HG02884 (cell line): ENCODE measurements at regions not wholly inside any gene's neighbourhood (a gene's known extent, or its start where the extent isn't known, plus 50 kb on each side); places are given as distances from the start of the nearest gene placed in this dataset.
"Not testable (repeated sequence)": the region's sequence is repeated elsewhere in the genome, so short reads cannot be mapped to it uniquely, and the experiment has no call there.

Experiments
- ATAC-seq: cut with Tn5 transposase; IDR thresholded peaks from one replicate; pipeline ENCODE4 v1.9.1; 2021; ENCODE audit warnings: mild to moderate bottlenecking, moderate library complexity; ENCODE audit not compliant: unreplicated experiment

DNA sequence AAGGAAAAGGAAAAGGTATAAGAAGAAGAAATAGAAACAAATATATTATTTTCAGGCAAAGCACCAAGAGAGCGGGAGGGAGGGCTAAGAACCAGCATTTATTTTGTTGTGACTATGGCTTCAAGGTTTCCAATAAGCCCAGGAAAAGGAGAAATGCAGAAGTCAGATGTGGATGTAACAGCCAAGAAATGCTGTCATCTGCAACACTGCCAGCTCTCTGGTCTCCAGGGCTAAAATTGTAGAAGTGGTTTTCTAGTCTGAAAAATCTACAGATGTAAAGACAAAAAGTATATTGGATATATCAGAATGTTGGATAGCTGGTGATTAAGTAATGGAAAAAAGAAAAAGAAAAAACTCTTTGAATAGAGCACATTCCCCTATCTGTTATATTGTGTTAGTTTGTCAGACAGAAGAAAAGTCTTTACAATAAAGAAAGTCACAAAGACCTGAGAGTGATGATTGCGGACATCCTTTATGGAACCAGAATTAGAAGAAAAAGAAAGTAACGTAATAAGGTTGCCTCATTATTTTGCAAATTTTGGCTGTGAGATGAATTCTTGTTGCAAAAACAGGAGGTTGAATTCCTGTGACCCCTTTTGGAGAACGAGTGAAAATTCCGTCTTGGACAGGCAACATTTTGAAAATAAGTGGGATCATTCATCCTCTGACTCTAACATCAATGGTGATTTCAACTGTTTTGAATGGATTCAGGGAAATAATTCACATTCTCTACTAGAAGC lies 938.1 kb downstream of the TTLL7 start:
- no peak for ATAC-seq

DNA sequence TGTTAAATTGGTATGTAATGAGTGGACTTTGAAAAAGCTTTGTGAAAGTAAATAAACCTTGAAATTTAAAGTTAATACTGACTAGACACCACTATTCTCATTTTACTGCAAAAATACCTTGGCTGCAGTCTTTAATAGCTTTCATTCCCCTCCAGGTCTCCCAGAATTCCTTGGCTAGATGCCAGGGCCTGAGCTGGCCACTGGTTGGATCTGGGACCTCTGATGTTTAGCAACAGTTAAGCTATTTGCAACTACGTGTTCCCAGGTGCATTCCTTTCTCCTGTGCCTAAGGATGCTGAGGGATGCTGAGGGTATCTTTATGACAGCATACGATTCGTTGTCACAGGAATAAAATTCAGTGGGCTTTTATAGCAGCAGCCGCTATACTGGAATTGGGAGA lies 938.7 kb downstream of the TTLL7 start:
- no peak for ATAC-seq

- no peak for ATAC-seq
Measured at GRCh38 chr1:83058327-83058726, 940.6 kb downstream of the TTLL7 start.

DNA sequence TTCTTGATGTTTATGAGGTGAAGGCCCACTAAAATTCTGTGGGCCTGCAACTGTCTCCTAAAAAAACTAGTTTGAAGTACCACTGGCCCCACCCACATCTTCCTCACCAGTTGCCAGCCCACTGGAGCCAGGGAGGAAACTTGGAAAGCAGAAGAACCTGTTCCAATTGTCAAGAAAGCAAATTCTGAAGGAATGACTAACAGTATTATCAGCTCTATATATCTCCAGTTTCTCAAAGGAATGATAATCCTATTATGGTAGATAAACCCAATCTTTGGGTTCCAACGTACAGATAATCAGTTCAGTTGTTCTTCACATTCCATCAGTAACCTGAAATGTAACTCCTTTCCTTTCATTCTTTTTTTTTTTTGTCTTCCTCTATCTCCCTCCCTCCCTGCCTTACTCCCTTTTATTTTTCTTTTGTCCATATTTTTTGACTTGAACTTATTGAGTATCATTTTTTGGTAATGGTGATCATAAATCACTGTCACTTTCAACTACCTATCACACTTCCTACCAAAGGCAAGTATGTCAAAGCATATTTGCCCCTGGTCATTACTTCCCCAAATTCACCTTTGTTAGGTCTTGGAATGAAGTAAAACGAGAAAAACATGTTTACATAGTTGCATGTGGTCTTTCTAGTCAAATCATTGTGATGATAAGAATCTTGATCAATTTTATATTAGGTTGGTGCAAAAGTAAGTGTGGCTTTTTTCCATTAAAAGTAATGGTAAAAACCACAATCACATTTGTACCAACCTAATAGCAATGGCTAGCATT lies 943.4 kb downstream of the TTLL7 start:
- ATAC-seq = no peak

GRCh38 chr1:83053446-83053845 lies 945.5 kb downstream of the TTLL7 start:
- ATAC-seq = no peak

GRCh38 chr1:83052865-83053264 lies 946.1 kb downstream of the TTLL7 start:
- ATAC-seq = no peak

DNA sequence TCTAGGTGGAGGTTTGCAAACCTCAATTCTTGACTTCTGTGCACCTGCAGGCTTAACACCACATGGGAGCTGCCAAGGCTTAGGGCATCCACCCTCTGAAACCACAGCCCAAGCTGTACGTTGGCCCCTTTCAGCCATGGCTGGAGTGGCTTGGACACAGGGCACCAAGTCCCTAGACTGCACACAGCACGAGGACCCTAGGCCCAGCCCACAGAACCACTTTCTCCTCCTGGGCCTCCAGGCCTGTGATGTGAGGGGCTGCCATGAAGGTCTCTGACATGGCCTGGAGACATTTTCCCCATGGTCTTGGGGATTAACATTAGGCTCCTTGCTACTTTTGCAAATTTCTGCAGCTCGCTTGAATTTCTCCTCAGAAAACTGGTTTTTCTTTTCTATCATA lies 947.9 kb downstream of the TTLL7 start:
- ATAC-seq = not testable (repeated sequence)

GRCh38 chr1:83043244-83043643 lies 955.7 kb downstream of the TTLL7 start:
- no peak for ATAC-seq

DNA sequence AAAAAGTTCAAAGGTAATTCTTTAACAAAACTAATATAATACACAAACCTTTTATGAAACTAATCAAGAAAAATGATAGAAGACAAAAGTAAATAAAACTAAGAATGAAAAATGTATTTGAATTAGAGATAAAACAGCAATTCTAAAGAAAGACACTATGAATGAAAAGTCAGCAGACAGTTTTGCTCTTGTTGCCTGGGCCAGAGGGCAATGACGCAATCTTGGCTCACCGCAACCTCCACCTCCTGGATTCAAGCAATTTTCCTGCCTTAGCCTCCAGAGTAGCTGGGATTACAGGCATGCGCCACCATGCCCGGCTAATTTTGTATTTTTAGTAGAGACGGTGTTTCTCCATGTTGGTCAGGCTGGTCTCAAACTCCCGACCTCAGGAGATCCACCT lies 959.8 kb downstream of the TTLL7 start:
- ATAC-seq = not testable (repeated sequence)

GRCh38 chr1:83034851-83035250 lies 964.1 kb downstream of the TTLL7 start:
- no peak for ATAC-seq

- no peak for ATAC-seq
Measured at GRCh38 chr1:83033682-83034081, 965.2 kb downstream of the TTLL7 start.

GRCh38 chr1:83029916-83030315 lies 969.0 kb downstream of the TTLL7 start:
- no peak for ATAC-seq

GRCh38 chr1:83029050-83029449 lies 969.9 kb downstream of the TTLL7 start:
- ATAC-seq = no peak

GRCh38 chr1:83028467-83028866 lies 970.5 kb downstream of the TTLL7 start:
- ATAC-seq = no peak

- ATAC-seq = no peak
Measured at GRCh38 chr1:83027511-83027910, 971.4 kb downstream of the TTLL7 start.

- ATAC-seq = no peak
Measured at GRCh38 chr1:83026745-83027144, 972.2 kb downstream of the TTLL7 start.

GRCh38 chr1:83024251-83024767 lies 974.6 kb downstream of the TTLL7 start:
- no peak for ATAC-seq

DNA sequence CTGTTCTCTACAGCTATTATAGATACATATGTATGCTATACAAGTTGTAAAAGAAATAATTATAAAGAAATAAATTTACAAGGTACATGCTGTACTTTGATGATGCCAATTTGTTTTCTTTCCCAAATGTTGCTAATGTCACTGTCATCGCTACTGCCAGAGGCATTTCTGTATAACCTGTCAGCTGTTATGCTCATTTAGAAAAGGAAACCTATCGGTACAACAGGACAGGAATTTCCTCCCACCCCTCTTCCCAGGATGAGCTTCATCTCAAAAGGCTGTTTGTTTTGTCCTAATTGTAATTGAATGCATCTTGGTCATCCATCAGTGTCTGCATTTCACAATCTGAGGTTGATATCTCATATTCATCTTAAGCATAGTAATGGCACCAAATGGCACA lies 975.7 kb downstream of the TTLL7 start:
- ATAC-seq = no peak

DNA sequence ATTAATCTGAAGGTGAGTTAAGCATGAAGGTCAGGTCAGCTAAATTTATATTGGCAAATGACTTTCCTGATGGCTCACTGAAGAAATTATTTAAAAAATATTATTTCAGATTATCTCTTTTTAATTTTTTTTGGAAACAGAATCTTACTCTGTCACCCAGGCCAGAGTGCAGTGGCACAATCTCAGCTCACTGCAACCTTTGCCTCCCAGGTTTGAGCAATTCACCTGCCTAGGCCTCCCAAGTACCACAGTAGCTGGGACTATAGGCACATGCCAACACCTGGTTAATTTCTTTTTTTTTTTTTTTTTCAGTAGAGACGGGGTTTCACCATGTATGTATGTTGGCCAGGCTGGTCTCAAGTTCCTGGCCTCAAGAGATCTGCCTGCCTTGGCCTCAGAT lies 976.7 kb downstream of the TTLL7 start:
- no peak for ATAC-seq

GRCh38 chr1:83017701-83018100 lies 981.2 kb downstream of the TTLL7 start:
- no peak for ATAC-seq

DNA sequence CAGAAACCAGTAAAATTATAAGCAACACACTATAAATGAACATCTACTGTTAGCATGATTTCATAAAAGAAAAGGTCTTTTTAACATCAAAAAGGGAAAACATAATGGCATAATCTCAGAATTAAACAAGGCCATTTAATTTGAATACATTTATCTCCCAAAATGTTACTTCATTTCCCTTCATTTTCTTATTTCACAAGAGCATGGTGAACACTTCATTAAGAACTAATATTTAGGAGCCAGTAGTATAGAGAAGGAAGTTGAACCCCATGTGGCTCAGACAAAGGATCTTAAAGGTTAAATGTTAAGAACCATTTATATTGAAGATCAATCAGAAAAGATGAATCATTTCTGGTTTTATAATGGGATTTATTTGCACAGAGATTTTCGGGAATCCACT lies 981.7 kb downstream of the TTLL7 start:
- no peak for ATAC-seq

DNA sequence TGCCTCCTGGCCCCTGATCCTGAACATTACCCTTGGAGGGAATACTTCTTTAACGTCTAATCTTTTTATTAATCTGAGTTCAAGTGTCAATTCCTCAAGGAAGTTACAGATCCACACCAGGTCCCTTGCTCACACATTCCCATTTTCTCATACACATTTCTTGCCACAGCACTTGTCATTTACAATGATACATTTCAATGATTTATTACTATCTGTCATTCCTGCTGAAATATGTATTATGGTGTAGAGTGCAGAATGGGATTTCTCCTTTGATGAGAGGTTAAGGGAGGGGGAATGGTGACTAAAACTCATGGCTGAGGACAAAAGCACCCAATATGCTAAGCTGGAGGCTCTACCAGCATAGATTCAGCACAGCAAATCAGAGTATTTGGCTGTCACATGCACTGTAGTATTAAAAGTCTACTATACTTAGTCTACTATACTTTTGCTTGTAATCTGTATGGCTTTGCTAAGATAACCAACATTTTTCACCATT lies 982.5 kb downstream of the TTLL7 start:
- no peak for ATAC-seq
